ENCODE measurements at regions not wholly inside any gene's neighbourhood (a gene's known extent, or its start where the extent isn't known, plus 50 kb on each side); places are given as distances from the start of the nearest gene placed in this dataset.

DNA sequence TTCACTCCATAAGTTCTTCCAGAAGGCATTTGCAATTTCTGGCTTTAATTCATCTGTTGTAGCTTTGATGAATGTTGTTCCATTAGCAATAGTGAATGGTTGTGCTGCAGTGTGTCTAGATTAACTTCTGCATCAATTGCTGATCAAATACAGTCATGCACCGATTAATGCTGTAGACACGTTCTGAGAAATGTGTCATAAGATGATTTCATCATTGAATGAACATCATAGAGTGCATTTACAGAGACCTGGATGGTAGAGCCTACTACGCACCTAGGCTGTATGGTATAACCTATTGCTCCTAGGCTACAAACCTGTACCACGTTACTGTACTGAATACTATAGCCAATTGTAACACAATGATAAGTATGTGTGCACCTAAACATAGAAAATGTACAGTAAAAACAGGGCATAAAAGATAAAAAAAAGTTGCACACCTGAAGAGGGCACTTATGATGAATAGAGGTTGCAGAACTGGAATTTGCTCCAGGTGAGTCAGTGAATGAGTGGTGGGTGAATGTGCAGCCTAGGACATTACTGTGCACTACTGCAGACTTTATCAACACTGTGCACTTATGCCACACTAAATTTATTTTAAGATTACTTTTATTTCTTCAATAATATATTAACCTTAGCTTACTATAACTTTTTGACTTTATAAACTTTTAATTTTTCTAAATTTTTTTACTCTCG, 170.7 kb downstream of the HERPUD2 start:
- H3K4me3 ChIP-seq: no peak overlapping the region
- no peaks in the 10 kb centered on the region for H3K36me3 ChIP-seq
- no peak for DNase-seq
- no peak overlapping the region for H3K27ac ChIP-seq
- H3K27me3 ChIP-seq: no peaks in the 10 kb centered on the region
- no peak overlapping the region for H3K9ac ChIP-seq (ENCODE audit: low read depth in 2 of 2, low read length in 2 of 2)
- TF ChIP-seq, protein P1, sequence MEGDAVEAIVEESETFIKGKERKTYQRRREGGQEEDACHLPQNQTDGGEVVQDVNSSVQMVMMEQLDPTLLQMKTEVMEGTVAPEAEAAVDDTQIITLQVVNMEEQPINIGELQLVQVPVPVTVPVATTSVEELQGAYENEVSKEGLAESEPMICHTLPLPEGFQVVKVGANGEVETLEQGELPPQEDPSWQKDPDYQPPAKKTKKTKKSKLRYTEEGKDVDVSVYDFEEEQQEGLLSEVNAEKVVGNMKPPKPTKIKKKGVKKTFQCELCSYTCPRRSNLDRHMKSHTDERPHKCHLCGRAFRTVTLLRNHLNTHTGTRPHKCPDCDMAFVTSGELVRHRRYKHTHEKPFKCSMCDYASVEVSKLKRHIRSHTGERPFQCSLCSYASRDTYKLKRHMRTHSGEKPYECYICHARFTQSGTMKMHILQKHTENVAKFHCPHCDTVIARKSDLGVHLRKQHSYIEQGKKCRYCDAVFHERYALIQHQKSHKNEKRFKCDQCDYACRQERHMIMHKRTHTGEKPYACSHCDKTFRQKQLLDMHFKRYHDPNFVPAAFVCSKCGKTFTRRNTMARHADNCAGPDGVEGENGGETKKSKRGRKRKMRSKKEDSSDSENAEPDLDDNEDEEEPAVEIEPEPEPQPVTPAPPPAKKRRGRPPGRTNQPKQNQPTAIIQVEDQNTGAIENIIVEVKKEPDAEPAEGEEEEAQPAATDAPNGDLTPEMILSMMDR (IDR thresholded peaks at IDR 0.05): no peak
- intact Hi-C loops (cut with DNase I): no loop called here
- no peaks in the 10 kb centered on the region for H3K9me3 ChIP-seq
- H3K4me1 ChIP-seq: no peaks in the 10 kb centered on the region

DNA sequence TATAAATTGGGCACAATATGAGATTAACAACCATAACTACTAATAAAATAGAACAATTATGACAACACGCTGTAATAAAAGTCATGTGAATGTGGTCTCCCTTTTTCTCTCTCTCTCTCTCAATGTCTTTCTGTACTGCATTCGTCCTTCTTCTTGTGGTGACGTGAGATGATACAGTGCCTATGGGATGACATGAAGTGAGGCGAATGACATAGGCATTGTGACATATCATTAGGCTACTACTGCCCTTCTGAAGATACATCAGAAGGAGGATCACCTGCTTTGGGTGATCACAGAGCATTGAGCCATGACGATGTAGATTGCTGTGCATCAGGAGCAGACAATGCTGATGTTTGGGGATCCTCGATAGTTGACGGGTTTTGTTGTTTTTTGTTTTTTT, 171.6 kb downstream of the HERPUD2 start:
- H3K4me1 ChIP-seq: no peaks in the 10 kb centered on the region
- H3K36me3 ChIP-seq: no peaks in the 10 kb centered on the region
- H3K9ac ChIP-seq (ENCODE audit: low read depth in 2 of 2, low read length in 2 of 2): no peak overlapping the region
- TF ChIP-seq, protein P1 (IDR thresholded peaks at IDR 0.05): no peak
- no peak for DNase-seq
- no peak overlapping the region for H3K4me3 ChIP-seq
- intact Hi-C loops (cut with DNase I): no loop called here
- H3K27me3 ChIP-seq: no peaks in the 10 kb centered on the region
- no peak overlapping the region for H3K27ac ChIP-seq
- no peaks in the 10 kb centered on the region for H3K9me3 ChIP-seq

DNA sequence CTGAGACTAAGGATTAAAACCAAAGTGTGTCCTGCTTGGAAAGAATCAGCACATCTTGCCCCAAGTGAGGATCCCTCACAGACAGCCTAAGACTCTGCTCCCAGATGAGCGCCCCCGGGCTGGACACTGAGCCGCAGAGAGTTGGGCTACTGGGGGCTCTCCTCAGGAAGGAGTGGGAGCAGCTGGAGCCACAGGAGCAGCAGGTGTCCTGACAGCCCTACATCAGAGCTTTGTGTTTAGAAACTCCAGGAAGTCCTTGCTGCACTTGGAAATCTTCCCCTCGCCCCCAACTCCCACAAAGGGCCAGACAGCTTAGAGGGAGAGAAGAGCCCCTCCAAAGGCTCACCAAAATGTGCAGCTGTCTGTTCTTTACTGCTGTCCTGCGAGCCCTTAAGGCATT, 172.2 kb downstream of the HERPUD2 start:
- Histone ChIP-seq H3K27me3 (no peaks in the 10 kb centered on the region), H3K4me3 (no peak overlapping the region), H3K9me3 (no peaks in the 10 kb centered on the region), H3K36me3 (no peaks in the 10 kb centered on the region), H3K27ac (no peak overlapping the region), H3K4me1 (no peaks in the 10 kb centered on the region), H3K9ac (ENCODE audit: low read depth in 2 of 2, low read length in 2 of 2) (no peak overlapping the region)
- DNase-seq: no peak
- intact Hi-C loops (cut with DNase I): no loop called here
- TF ChIP-seq, protein P1 (IDR thresholded peaks at IDR 0.05): no peak

DNA sequence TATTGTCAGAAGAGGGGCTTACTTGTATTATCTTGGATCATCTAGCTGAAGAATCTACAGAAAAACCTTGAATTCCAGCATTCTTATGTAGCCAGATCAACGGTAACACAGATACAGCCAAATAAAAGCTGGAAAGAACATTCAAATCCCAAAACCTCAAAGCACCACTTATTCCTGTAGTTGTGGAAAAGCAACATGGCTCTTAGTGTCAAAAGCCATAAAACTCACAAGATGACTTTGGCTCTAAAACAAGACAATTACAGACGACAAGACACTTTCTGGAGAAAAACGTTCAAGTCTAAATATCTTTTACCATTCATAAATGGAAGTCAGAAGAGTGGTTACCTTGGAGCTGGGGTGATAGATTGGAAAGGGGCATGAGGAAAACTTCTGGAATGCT, 173.0 kb downstream of the HERPUD2 start:
- H3K9ac ChIP-seq (ENCODE audit: low read depth in 2 of 2, low read length in 2 of 2): no peak overlapping the region
- TF ChIP-seq, protein P1 (IDR thresholded peaks at IDR 0.05): no peak
- DNase-seq: no peak
- no peak overlapping the region for H3K4me3 ChIP-seq
- H3K4me1 ChIP-seq: no peaks in the 10 kb centered on the region
- no peak overlapping the region for H3K27ac ChIP-seq
- H3K27me3 ChIP-seq: no peaks in the 10 kb centered on the region
- H3K36me3 ChIP-seq: no peaks in the 10 kb centered on the region
- H3K9me3 ChIP-seq: no peaks in the 10 kb centered on the region
- intact Hi-C loops (cut with DNase I): no loop called here

DNA sequence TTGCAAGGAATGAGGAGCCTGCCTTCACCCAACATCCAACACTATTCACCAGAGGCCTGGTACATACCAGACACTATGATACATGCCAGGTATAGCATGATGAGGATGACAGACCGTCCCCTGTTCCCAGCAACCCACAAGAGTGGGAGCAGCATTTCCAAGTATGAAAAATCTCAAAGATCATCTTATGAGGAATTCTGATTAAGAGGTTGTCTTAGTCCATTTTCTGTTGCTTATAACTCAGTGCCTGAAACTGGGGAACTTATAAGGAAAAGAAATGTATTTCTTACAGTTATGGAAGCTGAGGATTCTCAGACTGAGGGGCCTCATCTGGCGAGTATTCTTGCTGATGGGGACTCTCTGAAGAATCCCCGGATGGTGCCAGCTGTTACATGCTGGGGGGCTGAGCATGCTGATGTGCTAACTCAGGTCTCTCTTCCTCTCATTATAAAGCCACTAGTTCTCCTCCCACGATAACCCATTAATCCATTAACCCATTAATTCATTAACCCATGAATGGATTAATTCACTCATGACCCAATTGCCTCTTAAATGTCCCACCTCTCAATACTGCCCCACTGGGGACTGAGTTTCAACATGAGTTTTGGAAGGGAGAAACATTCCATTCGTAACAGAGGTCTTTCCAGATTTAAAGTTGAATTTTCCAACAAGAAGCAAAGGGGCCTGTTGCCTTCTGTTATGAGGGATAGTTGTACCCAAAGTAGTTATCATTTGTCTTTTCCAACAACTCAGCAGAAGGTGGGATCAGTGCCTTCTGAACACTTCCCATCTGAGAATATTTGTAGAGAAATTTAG, 173.9 kb downstream of the HERPUD2 start:
- no peaks in the 10 kb centered on the region for H3K9me3 ChIP-seq
- no peak overlapping the region for H3K27ac ChIP-seq
- TF ChIP-seq, protein P1 (IDR thresholded peaks at IDR 0.05): no peak
- intact Hi-C loops (cut with DNase I): no loop called here
- no peaks in the 10 kb centered on the region for H3K27me3 ChIP-seq
- H3K9ac ChIP-seq (ENCODE audit: low read depth in 2 of 2, low read length in 2 of 2): no peak overlapping the region
- no peaks in the 10 kb centered on the region for H3K4me1 ChIP-seq
- no peaks in the 10 kb centered on the region for H3K36me3 ChIP-seq
- H3K4me3 ChIP-seq: no peak overlapping the region
- DNase-seq: no peak

Measured in colonic mucosa (tissue), 4 donors.